Heart left ventricle (tissue), 16 donors: ENCODE measurements at regions not wholly inside any gene's neighbourhood (a gene's known extent, or its start where the extent isn't known, plus 50 kb on each side); places are given as distances from the start of the nearest gene placed in this dataset.

Source experiments
- ATAC-seq, 4 donors: fragments of 200-7000 bp; cut with Tn5 transposase; one replicate each; pipeline ENCODE4 v1.9.1; 2020 to 2022; ENCODE audit warnings: moderate library complexity in 4 of 4, mild to moderate bottlenecking in 3 of 4, moderate number of reproducible peaks in 1 of 4
- DNase-seq, 5 donors: peaks; one replicate each; pipeline ENCODE4 v3.0.0-alpha.2; 2020
- H3K27ac ChIP-seq, 12 donors: fragments of 200-600 bp; sonication (generic) in 4 of 12; one replicate each; pipeline versions ENCODE4 v1.5.0 to v1.8.0; 2016 to 2022; ENCODE audit warnings: mild to moderate bottlenecking in 2 of 12
- H3K27me3 ChIP-seq, 9 donors: fragments of 200-600 bp; sonication (generic) in 2 of 9; one replicate each; pipeline versions ENCODE4 v1.5.1 to v1.8.0; 2016 to 2022; ENCODE audit warnings: mild to moderate bottlenecking in 3 of 9
- H3K36me3 ChIP-seq, 9 donors: fragments of 200-600 bp; sonication (generic) in 2 of 9; one replicate each; pipeline versions ENCODE4 v1.5.0 to v1.8.0; 2018 to 2022; ENCODE audit warnings: mild to moderate bottlenecking in 2 of 9
- H3K4me1 ChIP-seq, 12 donors: fragments of 200-600 bp; sonication (generic) in 4 of 12; one replicate each; pipeline versions ENCODE4 v1.5.0 to v1.8.0; 2016 to 2022; ENCODE audit warnings: mild to moderate bottlenecking in 3 of 12
- H3K4me3 ChIP-seq, 12 donors: fragments of 200-600 bp; sonication (generic) in 4 of 12; one replicate each; pipeline versions ENCODE4 v1.5.0 to v1.8.0; 2017 to 2022; ENCODE audit warnings: mild to moderate bottlenecking in 9 of 12, moderate library complexity in 4 of 12
- H3K9me3 ChIP-seq, 12 donors: fragments of 200-600 bp; sonication (generic) in 4 of 12; one replicate each; pipeline versions ENCODE4 v1.5.0 to v1.8.0; 2016 to 2022; ENCODE audit warnings: mild to moderate bottlenecking in 1 of 12
- POLR2A ChIP-seq, 2 donors: fragments of 450-650 bp; IDR thresholded peaks; one replicate each; pipeline ENCODE4 v1.6.1; 2017; ENCODE audit warnings: antibody characterized with exemption in 2 of 2, mild to moderate bottlenecking in 2 of 2, moderate library complexity in 2 of 2
- WGBS, 4 donors: extraction: QIAGEN DNeasy Blood & Tissue Kit in 2 of 4; methylation state at CpG; one replicate each; pipeline versions ENCODE4 v1.1.5 to v1.1.7; 2013 to 2018; 5-methylcytosine and 5-hydroxymethylcytosine counted together
- intact Hi-C, 10 donors: fragments of 100-400 bp; cut with DNase I; formaldehyde crosslinking; loops; one replicate each; pipeline versions ENCODE4 v1.11.1 to v1.14.2; 2022
- TF ChIP-seq, protein P1 (sequence below), 12 donors: fragments of 200-600 bp; sonication (generic) in 4 of 12; IDR thresholded peaks; one replicate each; pipeline versions ENCODE4 v1.5.0 to v1.8.0; 2018 to 2022; ENCODE audit warnings: antibody characterized with exemption in 12 of 12, mild to moderate bottlenecking in 5 of 12
- donor health status: ischemic (EF 13 %, LVEDD 7.1; RV severe dilation, severe dysfunction).
- donor health status: healthy with polysubstance abuse.
- donor health status: DM: no; HTN: yes; CAD: no.
- donor health status: DM: no; HTN: no; CAD: no.
- donor health status: ischemic (EF 25% LVEDD 6.9; RV normal size, moderate dysfunction).
- donor health status: ischemic (EF 25% LVEDD 5.7; RV mildly dilated, moderate dysfunction).
- donor health status: healthy.
- donor health status: DM: yes; HTN: yes; CAD: no.
- donor health status: ischemic (EF 35%, LVEDD 5.7; RV mildly dilated, moderate dysfunction).
- donor health status: nonischemic (EF 11% LVEDD 7.7; RV severe dilation, severe dysfunction).
- donor health status: DM: yes; HTN: yes; CAD: no.
- donor health status: PGD.
- donor health status: ischemic (EF 29% LVEDD 5.4; RV normal size, mild dysfunction).
- donor health status: nonischemic (EF 23%, LVEDD 6.1; RV moderate dilation, normal function).

DNA sequence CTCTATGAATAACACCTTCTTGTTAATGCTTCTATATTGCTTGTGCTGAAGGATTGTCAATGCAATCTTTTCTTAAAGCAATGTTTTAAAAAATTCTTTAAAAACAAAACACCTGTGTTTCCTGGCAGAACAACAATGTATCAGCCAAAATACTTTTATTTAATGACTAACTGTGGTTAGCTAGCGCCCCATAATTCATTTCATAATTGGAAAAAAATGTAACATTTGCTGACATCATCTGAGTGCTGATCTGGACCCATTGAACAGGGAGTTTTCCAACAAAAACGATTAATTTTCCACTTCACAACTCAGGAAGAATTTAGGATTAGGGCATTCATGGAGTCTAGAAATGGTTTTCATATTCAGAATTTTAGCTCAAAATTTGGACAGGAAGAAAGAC is 137.6 kb upstream of the CDK6 start:
- 56 to 64% (median 58%) methylated on average over 2 of the region's 2 CpGs for WGBS, 4 donors
- Histone ChIP-seq H3K4me1 (no peaks in the 10 kb centered on the region), H3K4me3 (no peak overlapping the region), H3K27ac (no peak overlapping the region), H3K36me3 (no peaks in the 10 kb centered on the region), H3K27me3 (no peaks in the 10 kb centered on the region), H3K9me3 (peaks cover 0 to 33% (median 19%) of the 10 kb centered on the region in 12 donors)
- DNase-seq (no peak), ATAC-seq (no peak)
- intact Hi-C loops: no loop called here
- TF ChIP-seq, protein P1, sequence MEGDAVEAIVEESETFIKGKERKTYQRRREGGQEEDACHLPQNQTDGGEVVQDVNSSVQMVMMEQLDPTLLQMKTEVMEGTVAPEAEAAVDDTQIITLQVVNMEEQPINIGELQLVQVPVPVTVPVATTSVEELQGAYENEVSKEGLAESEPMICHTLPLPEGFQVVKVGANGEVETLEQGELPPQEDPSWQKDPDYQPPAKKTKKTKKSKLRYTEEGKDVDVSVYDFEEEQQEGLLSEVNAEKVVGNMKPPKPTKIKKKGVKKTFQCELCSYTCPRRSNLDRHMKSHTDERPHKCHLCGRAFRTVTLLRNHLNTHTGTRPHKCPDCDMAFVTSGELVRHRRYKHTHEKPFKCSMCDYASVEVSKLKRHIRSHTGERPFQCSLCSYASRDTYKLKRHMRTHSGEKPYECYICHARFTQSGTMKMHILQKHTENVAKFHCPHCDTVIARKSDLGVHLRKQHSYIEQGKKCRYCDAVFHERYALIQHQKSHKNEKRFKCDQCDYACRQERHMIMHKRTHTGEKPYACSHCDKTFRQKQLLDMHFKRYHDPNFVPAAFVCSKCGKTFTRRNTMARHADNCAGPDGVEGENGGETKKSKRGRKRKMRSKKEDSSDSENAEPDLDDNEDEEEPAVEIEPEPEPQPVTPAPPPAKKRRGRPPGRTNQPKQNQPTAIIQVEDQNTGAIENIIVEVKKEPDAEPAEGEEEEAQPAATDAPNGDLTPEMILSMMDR (IDR thresholded peaks at IDR 0.05): no peak
- no peak for TF ChIP-seq POLR2A (IDR thresholded peaks at IDR 0.05)

DNA sequence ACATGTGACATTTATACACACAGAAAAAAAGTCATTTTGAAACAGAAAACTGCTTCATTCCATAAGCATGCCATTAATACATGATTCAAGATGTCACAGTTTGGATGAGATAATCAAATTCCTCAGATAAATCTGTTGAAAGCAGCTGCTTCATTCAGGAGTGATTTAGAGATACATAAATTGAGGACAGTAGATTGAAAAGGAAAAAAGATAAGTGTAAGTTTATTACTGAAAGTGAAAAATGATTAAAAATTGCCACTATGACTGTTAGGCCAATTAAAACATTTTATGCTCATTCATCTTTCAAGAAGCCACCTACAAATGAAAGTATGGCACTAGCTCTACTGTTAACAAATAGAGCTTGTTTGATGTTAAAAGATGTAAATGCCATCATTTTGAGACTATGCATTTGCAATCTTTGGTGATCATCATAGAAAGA is 136.9 kb upstream of the CDK6 start:
- no peaks in the 10 kb centered on the region for H3K36me3 ChIP-seq
- H3K4me1 ChIP-seq: no peaks in the 10 kb centered on the region
- intact Hi-C loops: no loop called here
- no peak overlapping the region for H3K4me3 ChIP-seq
- no peak for ATAC-seq
- no peak overlapping the region for H3K27ac ChIP-seq
- peaks cover 0 to 26% (median 18%) of the 10 kb centered on the region in 12 donors for H3K9me3 ChIP-seq
- no peak for TF ChIP-seq POLR2A (IDR thresholded peaks at IDR 0.05)
- TF ChIP-seq, protein P1 (IDR thresholded peaks at IDR 0.05): no peak
- H3K27me3 ChIP-seq: no peaks in the 10 kb centered on the region
- no peak for DNase-seq

DNA sequence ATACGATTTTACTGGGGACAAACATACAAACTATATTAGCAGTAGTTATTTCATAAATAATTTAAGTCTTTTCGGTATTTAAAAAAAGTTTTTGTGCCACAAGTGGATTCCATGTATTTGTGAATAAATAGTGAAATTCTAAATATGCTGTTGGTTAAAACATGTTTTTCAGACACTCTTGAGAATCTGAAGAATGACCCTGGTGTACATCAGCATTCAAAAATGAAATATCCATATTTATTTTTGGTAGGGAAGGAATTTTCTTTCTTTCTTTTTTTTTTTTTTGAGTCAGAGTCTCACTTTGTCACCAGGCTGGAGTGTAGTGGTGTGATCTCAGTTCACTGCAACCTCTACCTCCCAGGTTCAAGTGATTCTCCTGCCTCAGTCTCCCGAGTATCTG is 136.1 kb upstream of the CDK6 start:
- intact Hi-C loops: no loop called here

GRCh38 chr7:92969061-92969460 is 132.7 kb upstream of the CDK6 start:
- Histone ChIP-seq H3K4me1 (no peaks in the 10 kb centered on the region), H3K9me3 (no peaks in the 10 kb centered on the region), H3K27ac (no peak overlapping the region), H3K4me3 (no peak overlapping the region), H3K27me3 (no peaks in the 10 kb centered on the region), H3K36me3 (no peaks in the 10 kb centered on the region)
- intact Hi-C loops: no loop called here
- ATAC-seq (no peak), DNase-seq (no peak)
- WGBS, 4 donors: 80 to 91% (median 86%) methylated on average over 3 of the region's 3 CpGs
- TF ChIP-seq, protein P1 (IDR thresholded peaks at IDR 0.05): no peak
- TF ChIP-seq POLR2A (IDR thresholded peaks at IDR 0.05): no peak

More for the DNA sequence above, 136.1 kb upstream of the CDK6 start:
- Histone ChIP-seq H3K4me3 (no peak overlapping the region), H3K9me3 (peaks cover 0 to 21% (median 10%) of the 10 kb centered on the region in 12 donors), H3K27me3 (no peaks in the 10 kb centered on the region), H3K36me3 (no peaks in the 10 kb centered on the region), H3K4me1 (no peaks in the 10 kb centered on the region), H3K27ac (no peak overlapping the region)
- ATAC-seq (no peak), DNase-seq (no peak)
- 87 to 95% (median 89%) methylated on average over 3 of the region's 3 CpGs for WGBS, 4 donors
- TF ChIP-seq POLR2A (IDR thresholded peaks at IDR 0.05): no peak
- TF ChIP-seq, protein P1 (IDR thresholded peaks at IDR 0.05): no peak
